Bronchial epithelial cell (primary cell): ENCODE measurements at regions not wholly inside any gene's neighbourhood (a gene's known extent, or its start where the extent isn't known, plus 50 kb on each side); places are given as distances from the start of the nearest gene placed in this dataset.

Experiments
- DNase-seq: peaks from one replicate; pipeline ENCODE4 v3.0.0-alpha.2; 2010; ENCODE audit warnings: low read depth
- FAIRE-seq: peaks from 2 replicates; lab custom pipeline; 2011; peaks lifted over from hg19 to GRCh38; lab: Jason Lieb, UNC
- H3K27me3 ChIP-seq: 2 replicates; pipeline ENCODE4 v1.5.1; 2011; ENCODE audit warnings: low read length; ENCODE audit not compliant: control insufficient read depth, insufficient read depth
- H3K36me3 ChIP-seq: 2 replicates; pipeline ENCODE4 v1.5.1; 2011; ENCODE audit warnings: low read length; ENCODE audit not compliant: control insufficient read depth, insufficient read depth
- H3K4me3 ChIP-seq: 2 replicates; pipeline ENCODE4 v1.5.1; 2011; ENCODE audit warnings: mild to moderate bottlenecking, low read depth, low read length, control low read depth
- TF ChIP-seq, protein P1 (sequence below): IDR thresholded peaks from 2 replicates; pipeline ENCODE4 v1.5.1; 2011; ENCODE audit warnings: mild to moderate bottlenecking, moderate library complexity, low read length, control low read depth, inconsistent platforms; ENCODE audit not compliant: insufficient read depth, severe bottlenecking

DNA sequence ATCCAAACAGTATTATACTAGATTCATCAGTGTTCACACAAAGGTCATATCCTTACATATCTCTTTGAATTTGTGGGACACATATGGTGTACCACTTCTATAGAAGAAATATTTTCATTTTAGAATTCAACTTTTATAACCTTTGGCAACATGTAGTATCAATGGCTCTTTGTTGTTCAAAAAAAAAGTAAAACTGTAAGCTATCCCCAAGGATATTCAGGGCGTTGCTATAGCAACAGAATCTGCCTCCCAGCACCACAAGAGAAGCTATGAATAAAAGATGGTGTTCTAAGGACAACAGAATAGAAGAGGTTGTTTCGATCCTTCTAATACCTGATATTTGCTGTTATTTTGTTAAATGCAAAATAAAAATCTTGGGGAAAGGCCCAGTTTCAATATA, 139.3 kb downstream of the BRMS1L start:
- FAIRE-seq: no peak
- Histone ChIP-seq H3K36me3 (no peaks in the 10 kb centered on the region), H3K4me3 (no peak overlapping the region), H3K27me3 (no peaks in the 10 kb centered on the region)
- TF ChIP-seq, protein P1, sequence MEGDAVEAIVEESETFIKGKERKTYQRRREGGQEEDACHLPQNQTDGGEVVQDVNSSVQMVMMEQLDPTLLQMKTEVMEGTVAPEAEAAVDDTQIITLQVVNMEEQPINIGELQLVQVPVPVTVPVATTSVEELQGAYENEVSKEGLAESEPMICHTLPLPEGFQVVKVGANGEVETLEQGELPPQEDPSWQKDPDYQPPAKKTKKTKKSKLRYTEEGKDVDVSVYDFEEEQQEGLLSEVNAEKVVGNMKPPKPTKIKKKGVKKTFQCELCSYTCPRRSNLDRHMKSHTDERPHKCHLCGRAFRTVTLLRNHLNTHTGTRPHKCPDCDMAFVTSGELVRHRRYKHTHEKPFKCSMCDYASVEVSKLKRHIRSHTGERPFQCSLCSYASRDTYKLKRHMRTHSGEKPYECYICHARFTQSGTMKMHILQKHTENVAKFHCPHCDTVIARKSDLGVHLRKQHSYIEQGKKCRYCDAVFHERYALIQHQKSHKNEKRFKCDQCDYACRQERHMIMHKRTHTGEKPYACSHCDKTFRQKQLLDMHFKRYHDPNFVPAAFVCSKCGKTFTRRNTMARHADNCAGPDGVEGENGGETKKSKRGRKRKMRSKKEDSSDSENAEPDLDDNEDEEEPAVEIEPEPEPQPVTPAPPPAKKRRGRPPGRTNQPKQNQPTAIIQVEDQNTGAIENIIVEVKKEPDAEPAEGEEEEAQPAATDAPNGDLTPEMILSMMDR: no peak
- DNase-seq: no peak

DNA sequence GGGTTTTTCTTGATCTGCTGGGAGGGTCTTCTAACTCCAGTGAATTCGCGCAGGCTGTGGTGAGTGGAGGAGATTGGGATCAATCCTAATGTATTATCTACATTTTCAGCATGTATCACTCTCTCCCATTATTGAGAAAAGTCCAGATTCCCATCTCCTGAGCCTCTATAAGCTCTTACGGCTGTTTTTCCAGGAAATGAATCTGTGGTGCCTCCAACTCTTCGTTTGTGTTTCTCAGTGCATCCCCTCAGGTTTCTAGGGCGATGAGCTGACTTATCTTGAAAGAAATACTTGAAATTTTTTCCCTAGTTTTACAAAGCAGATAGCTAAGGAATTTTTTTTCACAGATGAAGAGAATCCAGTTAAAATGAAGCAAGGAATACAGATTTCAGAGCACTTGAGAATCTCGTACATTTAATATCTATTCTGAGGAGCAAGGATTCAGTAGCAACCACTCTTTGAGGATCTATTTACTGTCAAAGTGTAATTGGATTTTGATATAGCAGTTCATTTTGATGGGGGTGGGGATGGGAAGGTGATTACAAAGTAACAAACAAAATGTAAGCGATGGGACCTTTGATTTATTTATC, 138.7 kb downstream of the BRMS1L start:
- FAIRE-seq (no peak), DNase-seq (no peak)
- TF ChIP-seq, protein P1: no peak

DNA sequence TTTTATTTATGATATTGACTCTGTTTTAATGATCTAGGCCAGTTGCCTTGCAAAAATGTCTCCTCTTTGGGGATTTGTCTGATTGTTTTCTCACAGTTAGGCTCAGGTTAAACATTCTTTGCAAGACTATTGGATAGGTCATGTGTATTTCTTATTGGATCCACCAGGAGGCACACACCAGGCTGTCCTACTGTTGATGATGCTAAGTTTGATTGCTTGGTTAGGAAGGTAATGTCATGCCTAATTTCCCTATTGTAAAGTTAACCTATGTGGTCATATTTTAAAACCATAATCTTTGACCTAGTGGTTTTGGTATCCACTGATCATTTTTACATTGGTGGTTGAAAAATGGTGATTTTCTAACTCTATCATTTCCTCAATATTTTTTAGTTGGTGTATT, 137.1 kb downstream of the BRMS1L start:
- no peak for FAIRE-seq
- peak; percentile 36 for DNase-seq
- H3K36me3 ChIP-seq: no peaks in the 10 kb centered on the region
- H3K27me3 ChIP-seq: no peaks in the 10 kb centered on the region
- TF ChIP-seq, protein P1: peak; percentile 50
- H3K4me3 ChIP-seq: no peak overlapping the region

More for the DNA sequence above, 138.7 kb downstream of the BRMS1L start:
- no peaks in the 10 kb centered on the region for H3K36me3 ChIP-seq
- no peaks in the 10 kb centered on the region for H3K27me3 ChIP-seq
- H3K4me3 ChIP-seq: no peak overlapping the region

DNA sequence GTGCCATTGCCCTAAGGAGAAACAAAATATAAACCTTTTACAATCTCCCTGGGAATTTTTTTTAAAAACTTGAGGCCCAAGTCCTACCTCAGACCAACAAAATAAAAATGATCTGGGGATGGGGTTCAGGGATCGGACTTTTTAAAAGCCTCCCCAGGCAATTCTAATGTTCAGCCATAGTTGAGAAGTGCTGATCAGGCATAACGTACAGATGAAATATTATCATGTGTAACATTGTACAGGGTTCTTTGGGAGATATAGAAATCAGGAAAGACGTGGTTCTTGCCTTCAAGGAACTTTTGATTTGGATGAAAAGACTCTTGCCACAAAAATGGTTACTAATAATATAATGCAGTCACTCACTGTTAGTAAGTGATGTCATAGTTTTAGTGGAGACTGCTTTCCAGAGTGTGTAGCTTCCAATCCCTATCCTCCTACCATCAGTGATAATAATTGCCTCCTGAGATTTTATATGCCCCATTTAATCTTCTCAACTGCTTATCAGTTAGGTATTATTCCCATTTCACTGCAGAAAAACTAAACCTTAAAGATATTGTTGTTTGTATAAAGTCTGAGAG, 135.6 kb downstream of the BRMS1L start:
- DNase-seq: no peak
- TF ChIP-seq, protein P1: no peak
- Histone ChIP-seq H3K27me3 (no peaks in the 10 kb centered on the region), H3K4me3 (no peak overlapping the region), H3K36me3 (no peaks in the 10 kb centered on the region)
- FAIRE-seq: no peak

DNA sequence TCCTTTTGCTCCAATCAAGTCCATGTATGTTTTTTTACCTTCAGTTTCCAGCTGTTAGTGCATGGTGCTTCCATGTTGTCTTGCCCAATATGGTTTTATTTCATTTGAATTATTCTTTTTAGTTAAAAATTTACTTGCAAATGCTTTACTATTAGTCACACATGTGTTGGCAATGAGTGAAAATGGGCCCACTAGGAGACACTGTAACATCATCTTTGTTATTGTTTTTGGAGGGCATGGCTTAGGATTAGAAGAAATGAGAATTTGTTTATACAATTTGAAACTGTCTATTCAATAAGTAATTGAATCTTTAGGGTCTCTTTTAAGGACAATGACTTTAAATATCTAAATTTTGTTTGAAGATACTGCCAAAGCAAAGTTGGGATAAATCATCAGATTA, 133.7 kb downstream of the BRMS1L start:
- DNase-seq (peak; percentile 13), FAIRE-seq (no peak)
- Histone ChIP-seq H3K27me3 (no peaks in the 10 kb centered on the region), H3K36me3 (no peaks in the 10 kb centered on the region), H3K4me3 (no peak overlapping the region)
- TF ChIP-seq, protein P1: no peak

DNA sequence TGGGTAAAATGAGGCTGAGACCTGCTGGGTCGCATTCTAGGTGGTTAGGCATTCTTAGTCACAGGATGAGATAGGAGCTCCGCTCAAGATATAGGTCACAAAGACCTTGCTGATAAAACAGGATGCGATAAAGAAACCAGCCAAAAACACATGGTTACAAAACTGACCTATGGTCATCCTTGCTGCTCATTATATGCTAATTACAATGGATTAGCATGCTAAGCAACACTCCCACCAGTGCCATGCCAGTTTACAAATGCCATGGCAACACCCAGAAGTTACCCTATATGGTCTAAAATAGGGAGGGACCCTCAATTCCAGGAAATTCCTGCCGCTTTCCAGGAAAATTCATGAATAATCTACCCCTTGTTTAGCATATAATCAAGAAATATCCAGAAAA, 132.4 kb downstream of the BRMS1L start:
- H3K27me3 ChIP-seq: no peaks in the 10 kb centered on the region
- TF ChIP-seq, protein P1: no peak
- no peak overlapping the region for H3K4me3 ChIP-seq
- FAIRE-seq: no peak
- H3K36me3 ChIP-seq: no peaks in the 10 kb centered on the region
- no peak for DNase-seq
